Epithelial cell of esophagus (primary cell): ENCODE measurements at regions not wholly inside any gene's neighbourhood (a gene's known extent, or its start where the extent isn't known, plus 50 kb on each side); places are given as distances from the start of the nearest gene placed in this dataset.
"Not testable (repeated sequence)": the region's sequence is repeated elsewhere in the genome, so short reads cannot be mapped to it uniquely, and the experiment has no call there.

Source experiments
- DNase-seq: peaks from one replicate; pipeline ENCODE4 v3.0.0; 2010; ENCODE audit warnings: low read depth
- H3K4me3 ChIP-seq: 2 replicates; pipeline ENCODE4 v1.5.1; 2011; ENCODE audit warnings: mild to moderate bottlenecking, low read length, control low read depth
- TF ChIP-seq, protein P1 (sequence below): IDR thresholded peaks from 2 replicates; pipeline ENCODE4 v1.5.1; 2011; ENCODE audit warnings: low read depth, mild to moderate bottlenecking, low read length, control low read depth, inconsistent platforms; ENCODE audit not compliant: insufficient read depth; ENCODE audit errors: missing control alignments

DNA sequence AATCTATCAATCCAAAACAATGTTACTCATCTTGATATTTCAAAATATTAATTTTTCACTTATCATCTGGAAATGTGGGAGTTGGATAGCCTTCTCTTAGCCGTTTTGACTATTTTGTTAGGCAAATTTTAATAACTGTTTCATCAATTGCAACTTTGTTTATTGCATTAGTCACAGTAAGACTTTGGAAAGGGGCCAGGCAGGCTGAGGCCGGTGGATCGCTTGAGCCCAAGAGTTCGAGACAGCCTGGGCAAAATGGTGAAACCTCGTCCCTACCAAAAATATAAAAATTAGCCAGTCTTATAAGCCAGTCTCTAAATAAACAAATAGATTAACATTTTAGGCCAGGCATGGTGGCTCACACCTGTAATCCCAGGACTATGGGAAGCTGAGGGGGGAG lies 113.0 kb upstream of the NR5A2 start:
- DNase-seq, result peak; percentile 28
- TF ChIP-seq, protein P1, sequence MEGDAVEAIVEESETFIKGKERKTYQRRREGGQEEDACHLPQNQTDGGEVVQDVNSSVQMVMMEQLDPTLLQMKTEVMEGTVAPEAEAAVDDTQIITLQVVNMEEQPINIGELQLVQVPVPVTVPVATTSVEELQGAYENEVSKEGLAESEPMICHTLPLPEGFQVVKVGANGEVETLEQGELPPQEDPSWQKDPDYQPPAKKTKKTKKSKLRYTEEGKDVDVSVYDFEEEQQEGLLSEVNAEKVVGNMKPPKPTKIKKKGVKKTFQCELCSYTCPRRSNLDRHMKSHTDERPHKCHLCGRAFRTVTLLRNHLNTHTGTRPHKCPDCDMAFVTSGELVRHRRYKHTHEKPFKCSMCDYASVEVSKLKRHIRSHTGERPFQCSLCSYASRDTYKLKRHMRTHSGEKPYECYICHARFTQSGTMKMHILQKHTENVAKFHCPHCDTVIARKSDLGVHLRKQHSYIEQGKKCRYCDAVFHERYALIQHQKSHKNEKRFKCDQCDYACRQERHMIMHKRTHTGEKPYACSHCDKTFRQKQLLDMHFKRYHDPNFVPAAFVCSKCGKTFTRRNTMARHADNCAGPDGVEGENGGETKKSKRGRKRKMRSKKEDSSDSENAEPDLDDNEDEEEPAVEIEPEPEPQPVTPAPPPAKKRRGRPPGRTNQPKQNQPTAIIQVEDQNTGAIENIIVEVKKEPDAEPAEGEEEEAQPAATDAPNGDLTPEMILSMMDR, result no peak
- H3K4me3 ChIP-seq, result no peak overlapping the region

DNA sequence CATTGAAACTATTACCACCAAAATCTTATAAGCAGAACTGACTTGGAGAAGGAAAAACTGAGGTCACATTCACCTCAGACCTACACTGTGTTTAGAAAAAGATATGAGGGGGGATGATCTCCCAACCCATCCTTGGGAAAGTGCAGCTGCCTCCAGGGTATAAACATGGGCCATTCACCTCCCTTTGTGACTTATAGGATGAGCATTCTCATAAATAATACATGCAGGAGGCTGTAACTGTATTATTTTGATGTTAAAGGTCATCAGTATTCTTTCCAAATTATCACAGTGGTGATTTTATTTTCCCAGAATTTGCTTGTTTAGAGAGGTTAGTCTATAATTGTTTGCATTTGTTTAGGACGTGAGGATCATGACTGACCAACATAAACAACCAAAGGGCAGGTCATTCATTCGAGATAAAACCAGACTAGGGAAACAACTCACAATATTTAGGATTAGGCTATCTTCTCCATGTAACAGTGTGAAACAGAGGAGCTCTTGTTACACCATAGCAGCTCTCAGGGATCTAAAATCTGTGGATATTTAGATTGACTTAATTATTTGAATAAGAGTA lies 109.2 kb upstream of the NR5A2 start:
- TF ChIP-seq, protein P1, result no peak
- no peak overlapping the region for H3K4me3 ChIP-seq
- no peak for DNase-seq

DNA sequence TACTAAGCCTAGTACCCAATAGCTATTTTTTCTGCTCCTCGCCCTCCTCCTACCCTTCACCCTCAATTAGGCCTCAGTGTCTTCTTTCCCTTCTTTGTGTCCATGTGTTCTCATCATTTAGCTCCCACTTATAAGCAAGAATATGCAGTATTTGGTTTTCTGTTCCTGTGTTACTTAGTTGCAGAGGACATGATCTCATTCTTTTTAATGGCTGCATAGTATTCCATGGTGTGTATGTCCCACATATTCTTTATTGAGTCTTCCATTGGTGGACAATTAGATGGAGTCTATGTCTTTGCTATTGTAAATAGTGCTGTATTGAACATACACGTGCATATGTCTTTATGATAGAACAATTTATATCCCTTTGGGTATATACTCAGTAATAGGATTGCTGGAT lies 106.9 kb upstream of the NR5A2 start:
- TF ChIP-seq, protein P1, result no peak
- H3K4me3 ChIP-seq, result no peak overlapping the region
- no peak for DNase-seq

DNA sequence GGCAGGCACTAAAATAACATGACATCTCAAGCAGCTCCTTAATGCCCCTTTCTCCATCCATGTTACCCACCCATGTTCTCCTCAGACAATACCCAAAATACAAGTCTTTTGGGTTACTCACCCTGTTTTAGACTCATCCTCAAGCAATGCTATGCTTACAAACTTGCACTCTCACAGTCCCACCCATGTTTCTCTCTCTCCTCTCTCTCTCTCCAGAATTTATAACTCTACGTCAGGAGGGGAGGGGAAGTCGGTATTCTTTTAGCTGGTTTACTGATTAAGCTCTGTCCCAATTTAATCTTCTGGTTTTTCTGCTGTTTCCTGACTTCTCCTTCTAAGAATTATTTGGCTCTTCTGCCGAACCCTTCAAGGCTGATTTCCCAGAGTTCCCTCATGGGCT lies 98.0 kb upstream of the NR5A2 start:
- TF ChIP-seq, protein P1, result no peak
- no peak for DNase-seq
- no peak overlapping the region for H3K4me3 ChIP-seq

DNA sequence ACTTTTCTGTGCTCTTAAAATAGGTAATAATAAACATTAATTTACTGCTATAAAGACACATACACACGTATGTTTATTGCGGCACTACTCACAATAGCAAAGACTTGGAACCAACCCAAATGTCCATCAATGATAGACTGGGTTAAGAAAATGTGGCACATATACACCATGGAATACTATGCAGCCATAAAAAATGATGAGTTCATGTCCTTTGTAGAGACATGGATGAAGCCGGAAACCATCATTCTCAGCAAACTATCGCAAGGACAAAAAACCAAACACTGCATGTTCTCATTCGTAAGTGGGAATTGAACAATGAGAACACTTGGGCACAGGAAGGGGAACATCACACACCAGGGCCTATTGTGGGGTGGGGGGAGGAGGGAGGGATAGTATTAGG lies 97.4 kb upstream of the NR5A2 start:
- H3K4me3 ChIP-seq, DNase-seq: not testable (repeated sequence)

DNA sequence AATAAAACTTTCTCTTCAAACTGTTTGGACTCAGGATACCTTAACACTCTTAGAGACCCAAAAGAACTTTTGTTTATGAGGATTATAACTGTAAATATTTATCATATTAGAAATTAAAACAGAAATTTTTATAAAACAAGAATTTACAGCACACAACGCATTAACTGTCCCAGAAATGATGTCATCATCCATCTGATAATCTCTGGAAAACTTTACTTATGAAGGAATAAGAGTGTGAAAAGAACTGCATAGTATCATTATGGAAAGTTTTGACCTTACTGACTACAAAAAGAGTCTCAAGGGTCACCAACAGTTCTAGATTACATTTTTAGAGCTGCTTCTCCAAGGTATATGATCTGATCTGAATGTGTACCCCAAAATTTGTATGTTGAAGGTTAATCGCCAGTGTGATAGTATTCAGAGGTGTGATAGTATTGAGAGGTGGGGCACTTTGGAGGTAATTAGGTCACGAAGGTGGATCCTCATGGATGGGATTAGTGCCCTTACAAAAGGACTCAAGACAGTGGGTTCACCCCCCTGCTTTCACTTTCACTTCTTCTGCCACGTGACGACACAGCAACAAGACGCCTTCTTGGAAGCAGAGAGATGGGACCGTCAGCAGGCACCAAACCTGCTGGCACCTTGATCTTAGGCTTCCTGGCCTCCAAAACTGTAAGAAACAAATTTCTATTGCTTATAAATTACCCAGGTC lies 95.7 kb upstream of the NR5A2 start:
- no peak for DNase-seq
- TF ChIP-seq, protein P1, result no peak
- H3K4me3 ChIP-seq, result no peak overlapping the region

DNA sequence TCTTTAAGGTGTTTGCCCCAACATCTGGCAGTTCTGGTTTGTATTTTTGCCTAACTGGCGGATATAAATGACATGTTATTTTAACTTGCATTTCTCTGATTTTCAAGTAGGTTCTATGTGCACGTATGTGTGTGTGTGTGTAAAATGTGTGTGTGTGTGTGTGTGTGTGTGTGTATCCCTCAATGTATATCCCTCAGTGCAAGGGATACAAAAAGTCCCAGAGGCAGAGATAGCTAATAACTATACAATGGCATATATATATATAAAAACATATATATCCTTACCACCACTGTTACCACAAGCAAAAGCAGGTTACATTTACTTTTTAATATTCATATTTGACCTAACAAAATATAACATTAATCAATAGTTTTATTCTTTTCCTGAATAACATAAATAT lies 95.0 kb upstream of the NR5A2 start:
- no peak for DNase-seq
- no peak overlapping the region for H3K4me3 ChIP-seq
- TF ChIP-seq, protein P1, result no peak
